HG03045 (cell line): ENCODE measurements at regions not wholly inside any gene's neighbourhood (a gene's known extent, or its start where the extent isn't known, plus 50 kb on each side); places are given as distances from the start of the nearest gene placed in this dataset.

ENCODE experiments used
- ATAC-seq: cut with Tn5 transposase; IDR thresholded peaks from one replicate; pipeline ENCODE4 v1.9.1; 2021; ENCODE audit warnings: mild to moderate bottlenecking, moderate library complexity; ENCODE audit not compliant: unreplicated experiment

- no peak for ATAC-seq
Observed at GRCh38 chr7:113998934-113999333, 80.1 kb upstream of the PPP1R3A start.

- ATAC-seq: no peak
Observed at GRCh38 chr7:113996405-113996804, 77.6 kb upstream of the PPP1R3A start.

GRCh38 chr7:113986216-113986615 lies 67.4 kb upstream of the PPP1R3A start:
- ATAC-seq: no peak

GRCh38 chr7:113976508-113976907 lies 57.7 kb upstream of the PPP1R3A start:
- no peak for ATAC-seq

DNA sequence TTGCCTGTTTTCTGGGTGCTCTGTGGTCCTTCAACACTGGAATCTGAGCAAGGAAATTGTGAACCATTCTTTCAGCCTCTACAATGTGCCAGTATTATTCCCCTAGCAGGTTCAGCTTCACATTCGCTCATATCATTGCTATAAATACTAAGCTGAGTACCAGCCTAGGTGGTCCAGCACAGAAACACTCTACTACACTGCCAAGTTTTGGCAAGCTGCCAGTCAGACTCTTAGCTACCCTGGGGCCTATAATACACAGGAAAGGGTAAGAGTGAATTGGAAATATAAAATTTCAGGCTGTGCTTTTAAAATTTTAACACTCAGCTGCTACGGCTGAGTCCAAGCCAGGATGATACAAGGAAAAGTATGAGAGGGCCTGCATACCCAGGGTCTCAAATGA lies 49.9 kb upstream of the PPP1R3A start:
- no peak for ATAC-seq
